GM18858 (cell line): ENCODE measurements at regions not wholly inside any gene's neighbourhood (a gene's known extent, or its start where the extent isn't known, plus 50 kb on each side); places are given as distances from the start of the nearest gene placed in this dataset.

ENCODE experiments used
- ATAC-seq: cut with Tn5 transposase; IDR thresholded peaks from one replicate; pipeline ENCODE4 v1.9.1; 2021; ENCODE audit not compliant: unreplicated experiment

- ATAC-seq, result no peak
Observed at GRCh38 chr2:71878626-71879508, 268.8 kb downstream of the CYP26B1 start.

GRCh38 chr2:71877636-71878035 lies 270.0 kb downstream of the CYP26B1 start:
- no peak for ATAC-seq

- ATAC-seq, result no peak
Observed at GRCh38 chr2:71876542-71877451, 270.9 kb downstream of the CYP26B1 start.

DNA sequence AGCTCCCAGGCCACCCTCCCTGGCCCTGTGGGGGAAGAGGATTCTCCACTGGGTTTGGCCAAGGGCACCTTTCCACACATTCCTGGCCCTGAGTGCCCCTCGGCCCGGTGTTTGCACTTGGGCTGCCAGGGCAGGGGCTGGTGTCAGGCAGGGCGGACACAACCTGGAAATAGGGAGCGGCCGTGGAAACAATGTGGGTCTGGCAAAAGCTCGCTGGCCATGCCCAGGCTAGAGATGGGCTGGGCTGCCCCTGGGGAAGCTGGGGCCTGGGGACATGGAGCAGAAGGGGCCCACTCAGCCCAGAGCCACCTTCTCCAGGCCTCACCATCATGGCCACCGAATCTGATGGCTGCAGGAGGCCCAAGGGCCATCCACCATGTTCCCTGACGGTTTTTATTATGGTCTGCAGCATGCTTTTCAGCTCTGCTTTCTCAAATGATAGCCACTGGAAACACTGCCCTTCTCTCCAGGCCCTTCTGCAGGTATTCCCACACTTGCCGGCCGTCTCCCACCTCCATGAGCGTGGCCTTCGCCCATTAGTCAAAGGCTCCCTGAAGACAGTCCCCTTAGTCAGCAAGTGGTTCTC lies 275.1 kb downstream of the CYP26B1 start:
- no peak for ATAC-seq

GRCh38 chr2:71865391-71865965 lies 282.2 kb downstream of the CYP26B1 start:
- no peak for ATAC-seq

DNA sequence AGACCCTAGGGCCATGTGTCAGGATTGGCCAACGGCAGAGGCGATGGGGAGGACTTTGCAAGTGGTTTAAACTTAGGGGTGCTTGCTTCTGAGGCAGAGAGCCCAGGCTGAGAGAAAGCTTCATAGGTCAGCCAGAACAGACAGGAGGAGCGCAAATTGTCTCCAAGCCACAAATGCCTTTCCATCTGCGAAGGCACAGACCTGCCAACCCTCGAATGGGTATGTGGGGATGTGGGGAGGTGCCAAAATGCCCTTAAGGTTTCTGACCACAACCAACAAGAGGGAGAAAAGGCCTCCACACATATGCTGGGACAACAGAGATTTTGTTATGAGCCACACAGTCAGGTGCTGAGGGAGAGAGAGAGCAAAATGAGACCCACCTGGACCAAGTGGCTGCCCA lies 283.6 kb downstream of the CYP26B1 start:
- ATAC-seq, result no peak

DNA sequence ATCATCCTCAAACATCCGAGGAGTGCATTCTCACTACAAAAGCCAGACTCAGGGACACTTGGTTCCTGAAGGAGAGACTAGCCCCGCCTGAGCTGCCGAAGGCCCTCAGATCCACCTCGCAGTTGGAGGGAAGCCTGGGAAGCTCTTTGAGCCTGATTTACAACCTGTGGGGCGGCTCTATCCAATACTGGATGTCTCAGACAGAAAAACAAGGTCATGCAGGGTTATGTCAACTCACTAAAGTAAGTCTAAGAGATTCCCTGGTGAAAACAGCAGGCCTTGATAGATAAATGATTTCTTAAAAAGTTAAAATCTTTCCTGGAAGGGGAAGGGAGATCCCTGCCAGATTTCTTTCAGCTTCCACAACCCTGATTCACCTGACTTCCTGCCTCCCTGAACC lies 284.3 kb downstream of the CYP26B1 start:
- ATAC-seq, result no peak

DNA sequence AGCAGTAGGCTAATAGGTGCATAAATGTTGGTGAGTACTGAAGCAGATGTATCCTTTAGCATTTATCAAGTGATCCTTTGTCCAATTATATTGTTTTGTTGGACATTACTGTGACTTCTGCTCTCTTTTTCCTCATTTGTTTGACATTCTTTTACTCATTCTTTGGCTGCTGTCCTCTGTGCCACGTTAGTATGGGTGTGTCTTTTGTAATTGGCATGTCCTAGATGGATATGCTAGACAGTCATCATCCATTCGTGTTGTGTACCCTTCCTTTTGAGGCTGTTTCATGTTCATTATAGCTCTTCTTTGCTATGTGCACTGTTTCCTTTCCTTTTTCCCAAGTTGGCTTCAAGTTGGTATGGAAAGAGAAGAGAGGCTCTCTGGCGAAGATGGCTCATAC lies 284.7 kb downstream of the CYP26B1 start:
- ATAC-seq, result no peak

- ATAC-seq, result no peak
Observed at GRCh38 chr2:71861186-71862160, 286.2 kb downstream of the CYP26B1 start.

DNA sequence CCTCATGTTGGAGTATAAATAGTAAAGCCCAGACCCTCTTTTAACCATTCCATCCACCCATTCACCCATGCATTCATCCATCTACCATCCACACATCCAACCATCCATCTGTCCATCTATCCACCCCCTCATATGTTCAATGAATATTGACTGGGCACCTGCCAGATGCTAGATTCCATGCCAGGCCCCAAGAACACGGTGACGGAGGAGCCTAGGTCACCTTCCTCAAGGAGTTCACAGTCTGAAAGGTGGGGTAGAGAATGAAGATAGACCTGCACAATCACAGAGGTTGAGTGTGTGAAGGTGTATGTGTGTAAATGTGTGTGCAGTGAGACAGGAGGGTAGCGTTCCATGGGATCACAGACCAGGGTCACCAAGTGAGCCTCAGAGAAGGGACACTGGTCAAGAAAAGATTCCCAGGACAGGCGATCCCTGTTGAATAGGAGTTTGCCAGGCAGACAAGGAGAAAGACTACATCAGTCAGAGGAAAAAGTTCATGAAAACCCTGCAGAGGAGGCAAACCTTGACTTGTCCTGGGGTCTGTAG lies 287.2 kb downstream of the CYP26B1 start:
- no peak for ATAC-seq

DNA sequence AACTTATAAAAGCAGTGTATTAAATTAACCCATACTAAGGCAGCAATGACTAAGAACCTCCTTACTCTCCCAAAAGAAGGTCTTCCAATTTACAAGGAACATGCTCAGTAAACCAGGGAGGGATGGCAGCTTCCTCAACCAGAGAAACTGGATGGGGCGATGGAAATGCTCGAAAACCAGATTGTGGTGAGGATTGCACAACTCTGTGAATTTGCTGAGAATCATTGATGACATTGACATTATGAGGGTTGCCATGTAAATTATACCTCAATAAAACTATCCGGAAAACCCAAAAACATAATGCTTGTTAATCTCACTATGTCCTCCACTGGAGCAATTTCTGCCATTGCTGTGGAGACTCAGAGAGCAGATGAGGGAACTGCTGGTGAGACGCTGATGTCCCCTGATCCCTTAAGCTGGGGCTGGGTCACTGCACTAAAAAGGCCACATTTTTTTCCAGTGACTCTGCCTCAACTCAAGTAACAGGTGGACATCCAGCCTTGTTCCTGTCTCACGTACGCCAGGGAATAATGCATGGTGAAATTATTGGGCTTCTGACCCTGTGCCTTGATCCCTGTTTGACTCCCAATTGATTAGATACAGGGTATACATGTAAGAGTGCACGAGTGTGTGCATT lies 288.3 kb downstream of the CYP26B1 start:
- ATAC-seq, result no peak

- no peak for ATAC-seq
Observed at GRCh38 chr2:71858071-71858470, 289.6 kb downstream of the CYP26B1 start.

- ATAC-seq, result no peak
Observed at GRCh38 chr2:71857636-71858035, 290.0 kb downstream of the CYP26B1 start.

GRCh38 chr2:71856773-71857525 lies 290.7 kb downstream of the CYP26B1 start:
- ATAC-seq, result no peak

GRCh38 chr2:71853858-71854257 lies 293.8 kb downstream of the CYP26B1 start:
- ATAC-seq, result no peak

- ATAC-seq, result no peak
Observed at GRCh38 chr2:71852141-71852711, 295.4 kb downstream of the CYP26B1 start.

- no peak for ATAC-seq
Observed at GRCh38 chr2:71851094-71851750, 296.4 kb downstream of the CYP26B1 start.
